ENCODE measurements at regions not wholly inside any gene's neighbourhood (a gene's known extent, or its start where the extent isn't known, plus 50 kb on each side); places are given as distances from the start of the nearest gene placed in this dataset.

- no peaks in the 10 kb centered on the region for H3K36me3 ChIP-seq (ENCODE audit: control insufficient read depth, insufficient read depth, low read length)
- no peak for DNase-seq
- TF ChIP-seq CTCF (conservative IDR thresholded peaks at IDR 0.05): no peak
- no peak overlapping the region for H3K9ac ChIP-seq (ENCODE audit: extremely low read depth, low read length, poor library complexity, severe bottlenecking)
- H3K27me3 ChIP-seq (ENCODE audit: control insufficient read depth, insufficient read depth, low read length, poor library complexity, severe bottlenecking): no peaks in the 10 kb centered on the region
- H3K27me3 Mint-ChIP-seq (ENCODE audit: insufficient read depth): no peaks in the 10 kb centered on the region
- H3K9me3 Mint-ChIP-seq: no peaks in the 10 kb centered on the region
- no peak overlapping the region for H3K27ac Mint-ChIP-seq
- WGBS, 2 experiments (ENCODE audit: insufficient coverage in 1 of 2, insufficient read length in 1 of 2): 80 to 85% methylated on average over 1 to 2 of the region's 2 CpGs
- no peak overlapping the region for H3K4me3 ChIP-seq (ENCODE audit: low read length)
- no peaks in the 10 kb centered on the region for H3K9me3 ChIP-seq (ENCODE audit: control insufficient read depth, low read length)
- no peaks in the 10 kb centered on the region for H3K4me1 ChIP-seq (ENCODE audit: control insufficient read depth, insufficient read depth, low read length)
- H3K4me3 Mint-ChIP-seq: no peak overlapping the region
- no peaks in the 10 kb centered on the region for H3K36me3 Mint-ChIP-seq (ENCODE audit: low read depth)
- no peak overlapping the region for H3K27ac ChIP-seq (ENCODE audit: low read depth, low read length)
- no peaks in the 10 kb centered on the region for H3K4me1 Mint-ChIP-seq
Observed at GRCh38 chrX:5307416-5307815, 921.3 kb downstream of the NLGN4X start.

GRCh38 chrX:5306654-5307121 lies 922.0 kb downstream of the NLGN4X start:
- Mint-ChIP-seq H3K36me3 (ENCODE audit: low read depth) (no peaks in the 10 kb centered on the region), H3K4me1 (no peaks in the 10 kb centered on the region), H3K27ac (no peak overlapping the region), H3K4me3 (no peak overlapping the region), H3K27me3 (ENCODE audit: insufficient read depth) (no peaks in the 10 kb centered on the region), H3K9me3 (no peaks in the 10 kb centered on the region)
- no peaks in the 10 kb centered on the region for H3K4me1 ChIP-seq (ENCODE audit: control insufficient read depth, insufficient read depth, low read length)
- no peaks in the 10 kb centered on the region for H3K9me3 ChIP-seq (ENCODE audit: control insufficient read depth, low read length)
- H3K27me3 ChIP-seq (ENCODE audit: control insufficient read depth, insufficient read depth, low read length, poor library complexity, severe bottlenecking): no peaks in the 10 kb centered on the region
- H3K9ac ChIP-seq (ENCODE audit: extremely low read depth, low read length, poor library complexity, severe bottlenecking): no peak overlapping the region
- no peak overlapping the region for H3K27ac ChIP-seq (ENCODE audit: low read depth, low read length)
- 90% methylated on average over 6 of the region's 7 CpGs; no CpG with 5 or more reads in 1 of the 2 experiments for WGBS, 2 experiments (ENCODE audit: insufficient coverage in 1 of 2, insufficient read length in 1 of 2)
- no peak for DNase-seq
- no peak for TF ChIP-seq CTCF (conservative IDR thresholded peaks at IDR 0.05)
- no peaks in the 10 kb centered on the region for H3K36me3 ChIP-seq (ENCODE audit: control insufficient read depth, insufficient read depth, low read length)
- no peak overlapping the region for H3K4me3 ChIP-seq (ENCODE audit: low read length)

DNA sequence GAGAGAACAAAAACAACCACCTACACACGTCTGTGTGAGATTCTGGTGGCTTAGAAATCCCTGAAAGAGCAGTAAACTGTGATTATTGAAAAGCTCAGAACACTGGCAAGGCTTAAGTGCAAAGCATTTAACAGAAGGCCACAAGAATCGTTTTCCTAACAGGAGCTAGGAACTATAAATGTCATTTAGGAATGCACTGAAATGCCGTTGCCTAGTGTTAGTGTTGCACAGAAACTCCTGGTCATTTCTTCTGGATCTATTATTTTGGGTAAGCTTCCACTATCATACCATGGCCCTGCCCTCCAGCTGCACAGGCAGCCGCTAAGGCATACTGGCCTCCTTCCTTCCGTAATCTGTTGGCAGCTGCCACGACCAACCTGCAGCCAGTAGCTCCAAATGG lies 923.2 kb downstream of the NLGN4X start:
- H3K9ac ChIP-seq (ENCODE audit: extremely low read depth, low read length, poor library complexity, severe bottlenecking): no peak overlapping the region
- 88 to 92% methylated on average over 1 to 6 of the region's 6 CpGs for WGBS, 2 experiments (ENCODE audit: insufficient coverage in 1 of 2, insufficient read length in 1 of 2)
- no peaks in the 10 kb centered on the region for H3K4me1 Mint-ChIP-seq
- no peaks in the 10 kb centered on the region for H3K27me3 Mint-ChIP-seq (ENCODE audit: insufficient read depth)
- TF ChIP-seq CTCF (conservative IDR thresholded peaks at IDR 0.05): no peak
- H3K9me3 ChIP-seq (ENCODE audit: control insufficient read depth, low read length): no peaks in the 10 kb centered on the region
- H3K4me3 ChIP-seq (ENCODE audit: low read length): no peak overlapping the region
- no peaks in the 10 kb centered on the region for H3K36me3 Mint-ChIP-seq (ENCODE audit: low read depth)
- DNase-seq: no peak
- no peak overlapping the region for H3K4me3 Mint-ChIP-seq
- H3K9me3 Mint-ChIP-seq: no peaks in the 10 kb centered on the region
- H3K27ac ChIP-seq (ENCODE audit: low read depth, low read length): no peak overlapping the region
- no peaks in the 10 kb centered on the region for H3K36me3 ChIP-seq (ENCODE audit: control insufficient read depth, insufficient read depth, low read length)
- H3K27me3 ChIP-seq (ENCODE audit: control insufficient read depth, insufficient read depth, low read length, poor library complexity, severe bottlenecking): no peaks in the 10 kb centered on the region
- H3K4me1 ChIP-seq (ENCODE audit: control insufficient read depth, insufficient read depth, low read length): no peaks in the 10 kb centered on the region
- H3K27ac Mint-ChIP-seq: no peak overlapping the region
